HPDE6-E6E7 (cell line): ENCODE measurements at regions not wholly inside any gene's neighbourhood (a gene's known extent, or its start where the extent isn't known, plus 50 kb on each side); places are given as distances from the start of the nearest gene placed in this dataset.

Experiments used
- DNase-seq: peaks from one replicate; pipeline ENCODE4 v3.0.0; 2011; ENCODE audit warnings: missing footprints; ENCODE audit errors: extremely low spot score

GRCh38 chr17:79202480-79202879 lies 127.9 kb downstream of the ENGASE start:
- no peak for DNase-seq

GRCh38 chr17:79201536-79202227 lies 127.1 kb downstream of the ENGASE start:
- peak; percentile 35 for DNase-seq

GRCh38 chr17:79201119-79201518 lies 126.5 kb downstream of the ENGASE start:
- DNase-seq, result no peak

- DNase-seq, result no peak
Observed at GRCh38 chr17:79196913-79197312, 122.3 kb downstream of the ENGASE start.

GRCh38 chr17:79192503-79193351 lies 118.1 kb downstream of the ENGASE start:
- DNase-seq, result peak; percentile 52

- DNase-seq, result no peak
Observed at GRCh38 chr17:79191270-79191934, 116.8 kb downstream of the ENGASE start.

- no peak for DNase-seq
Observed at GRCh38 chr17:79189305-79189704, 114.7 kb downstream of the ENGASE start.

GRCh38 chr17:79188685-79189084 lies 114.1 kb downstream of the ENGASE start:
- DNase-seq, result no peak

GRCh38 chr17:79188048-79188447 lies 113.4 kb downstream of the ENGASE start:
- peak; percentile 51 for DNase-seq

- DNase-seq, result no peak
Observed at GRCh38 chr17:79187186-79187585, 112.6 kb downstream of the ENGASE start.

- DNase-seq, result no peak
Observed at GRCh38 chr17:79186406-79186805, 111.8 kb downstream of the ENGASE start.

- no peak for DNase-seq
Observed at GRCh38 chr17:79185671-79186070, 111.0 kb downstream of the ENGASE start.

- DNase-seq, result no peak
Observed at GRCh38 chr17:79184219-79184618, 109.6 kb downstream of the ENGASE start.

- no peak for DNase-seq
Observed at GRCh38 chr17:79183293-79184158, 108.9 kb downstream of the ENGASE start.

- DNase-seq, result no peak
Observed at GRCh38 chr17:79183043-79183292, 108.3 kb downstream of the ENGASE start.

GRCh38 chr17:79182176-79183042 lies 107.8 kb downstream of the ENGASE start:
- DNase-seq, result no peak

GRCh38 chr17:79180358-79181005 lies 105.9 kb downstream of the ENGASE start:
- no peak for DNase-seq

GRCh38 chr17:79179334-79179733 lies 104.7 kb downstream of the ENGASE start:
- DNase-seq, result no peak

- DNase-seq, result no peak
Observed at GRCh38 chr17:79177877-79178276, 103.3 kb downstream of the ENGASE start.
